GM21786 (cell line): ENCODE measurements at regions not wholly inside any gene's neighbourhood (a gene's known extent, or its start where the extent isn't known, plus 50 kb on each side); places are given as distances from the start of the nearest gene placed in this dataset.

Source experiments
- ATAC-seq: cut with Tn5 transposase; IDR thresholded peaks from one replicate; pipeline ENCODE4 v1.9.1; 2021; ENCODE audit not compliant: unreplicated experiment

DNA sequence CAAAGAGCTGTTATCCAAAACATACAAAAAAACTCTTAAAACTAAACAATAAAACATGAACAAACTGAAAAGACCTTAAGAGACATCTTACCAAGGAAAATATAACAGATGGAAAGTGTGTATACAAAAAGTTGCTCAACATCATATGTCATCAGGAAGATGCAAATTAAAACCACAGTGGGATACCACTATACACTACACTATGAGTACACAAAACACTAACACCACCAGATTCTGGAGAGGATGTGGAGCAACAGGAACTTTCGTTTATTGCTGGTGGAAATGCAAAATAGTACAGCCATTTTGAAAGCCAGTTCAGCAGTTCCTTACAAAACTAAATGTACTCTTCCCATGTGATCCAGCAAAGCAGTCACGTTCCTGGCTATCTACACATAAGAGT lies 221.4 kb downstream of the CMPK2 start:
- no peak for ATAC-seq

DNA sequence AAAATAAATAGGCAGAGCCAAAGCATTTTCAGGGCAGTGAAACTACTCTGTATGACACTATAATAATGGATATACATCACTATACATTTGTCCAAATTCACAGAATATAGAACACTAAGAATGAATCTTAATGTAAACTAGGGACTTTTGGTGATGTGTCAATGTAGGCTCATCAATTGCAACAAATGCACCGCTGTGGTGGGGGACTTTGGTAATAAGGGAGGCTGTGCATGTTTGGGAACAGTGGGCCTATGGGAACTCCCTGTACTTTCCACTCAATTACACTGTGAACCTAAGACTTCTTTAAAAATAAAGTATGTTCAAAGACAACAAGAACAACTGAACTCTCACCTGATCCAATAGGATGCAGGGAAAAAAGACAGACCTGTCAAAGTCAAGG lies 220.7 kb downstream of the CMPK2 start:
- no peak for ATAC-seq

DNA sequence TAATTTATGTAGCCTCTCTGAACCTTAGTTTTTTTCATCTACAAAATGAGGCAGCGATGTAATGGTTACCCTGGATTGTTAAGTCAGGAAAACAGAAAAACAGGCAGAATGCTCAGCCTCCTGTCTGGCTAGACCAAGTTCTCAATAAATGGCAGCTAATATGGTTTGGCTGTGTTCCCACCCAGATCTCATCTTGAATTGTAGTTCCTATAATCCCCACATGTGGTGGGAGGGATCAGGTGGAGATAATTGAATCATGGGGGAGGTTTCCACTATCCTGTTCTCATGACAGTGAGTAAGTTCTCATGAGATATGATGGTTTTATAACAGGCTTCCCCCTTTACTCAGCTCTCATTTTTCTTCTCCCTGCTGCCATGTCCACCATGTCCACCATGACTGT lies 220.0 kb downstream of the CMPK2 start:
- no peak for ATAC-seq

DNA sequence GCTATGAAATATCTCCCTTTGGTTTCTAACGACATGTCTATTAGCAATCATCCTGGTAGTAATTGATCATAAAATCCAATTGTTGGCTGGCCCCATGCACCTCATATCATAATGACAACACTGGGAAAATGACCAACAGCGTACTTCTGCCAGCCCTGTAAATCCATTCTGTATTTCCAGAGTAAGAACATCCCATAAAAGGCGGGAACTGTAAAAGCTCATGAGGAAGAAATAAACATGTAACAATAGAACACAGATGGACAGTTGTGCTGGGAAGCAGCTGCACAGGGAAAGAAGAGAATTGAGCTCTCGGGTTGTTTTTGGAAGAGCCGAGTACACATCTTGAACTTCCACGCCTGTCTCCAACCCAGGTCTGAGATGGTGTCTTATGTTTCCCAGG lies 218.7 kb downstream of the CMPK2 start:
- no peak for ATAC-seq

DNA sequence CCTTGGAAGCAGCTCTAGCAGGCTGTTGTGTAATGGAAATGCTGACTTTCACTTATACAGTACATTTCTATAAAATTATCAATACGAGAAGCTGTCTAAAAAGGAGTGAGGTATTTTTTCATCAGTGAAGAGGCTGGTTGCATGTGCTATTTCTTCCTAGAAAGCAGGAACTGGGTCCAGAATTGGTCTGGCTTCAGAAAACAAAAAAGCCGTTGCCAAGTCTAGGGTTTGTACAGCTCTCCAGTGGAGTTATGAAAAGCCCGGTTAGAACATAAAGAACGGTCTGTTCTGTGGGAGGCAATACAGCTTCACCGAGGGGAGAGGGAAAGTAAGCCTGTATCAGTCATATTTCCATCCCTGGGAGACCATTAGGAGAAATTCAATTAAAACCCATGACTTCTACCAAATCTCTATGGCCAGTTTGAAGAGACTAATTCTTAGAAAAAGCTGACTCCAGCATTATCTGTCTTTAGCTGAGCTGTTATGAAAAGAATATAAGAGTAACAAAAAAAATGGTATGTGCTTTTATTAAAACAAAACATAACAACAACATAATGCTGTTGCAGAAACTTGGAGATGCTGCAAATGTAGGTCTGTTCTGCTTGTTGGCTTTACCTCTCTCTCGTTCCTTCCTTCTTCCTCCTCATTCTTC lies 217.0 kb downstream of the CMPK2 start:
- ATAC-seq: no peak

DNA sequence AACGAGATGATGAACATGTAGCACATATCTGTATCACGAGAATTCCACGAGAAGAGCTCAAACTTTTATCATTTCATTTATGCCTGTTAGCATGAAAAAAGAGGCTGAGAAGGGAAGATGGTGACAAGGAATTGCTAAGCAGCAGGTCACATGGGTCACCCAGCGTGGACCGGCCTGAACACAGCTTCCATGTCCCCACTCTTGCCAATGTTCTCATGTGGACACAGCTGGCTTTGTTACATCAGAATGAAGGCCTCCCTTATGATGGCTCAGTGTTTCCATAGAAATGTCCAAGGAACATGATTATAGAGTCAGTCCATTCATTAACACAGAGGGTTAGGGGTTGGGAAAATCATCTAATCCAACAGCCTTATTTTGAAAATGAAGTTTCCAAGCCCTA lies 215.4 kb downstream of the CMPK2 start:
- no peak for ATAC-seq

DNA sequence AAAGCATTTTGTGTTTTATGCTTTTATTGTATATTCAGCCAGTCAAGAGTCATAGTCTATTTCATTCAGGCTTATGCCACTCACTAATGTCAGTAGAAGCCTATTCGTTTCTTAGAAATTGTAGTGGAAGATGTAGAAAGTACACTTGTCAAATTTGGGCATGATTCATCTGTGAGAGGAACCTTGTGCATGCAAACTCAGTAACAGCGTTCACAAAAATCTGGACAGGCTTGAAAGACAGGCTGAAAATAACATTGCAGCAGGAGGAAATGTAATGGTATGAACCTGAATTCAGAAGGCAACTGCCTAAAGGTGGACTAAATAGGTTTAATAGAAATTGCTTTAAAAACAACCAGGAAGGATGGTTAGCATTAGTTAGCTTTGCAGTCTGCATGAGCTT lies 213.5 kb downstream of the CMPK2 start:
- no peak for ATAC-seq

DNA sequence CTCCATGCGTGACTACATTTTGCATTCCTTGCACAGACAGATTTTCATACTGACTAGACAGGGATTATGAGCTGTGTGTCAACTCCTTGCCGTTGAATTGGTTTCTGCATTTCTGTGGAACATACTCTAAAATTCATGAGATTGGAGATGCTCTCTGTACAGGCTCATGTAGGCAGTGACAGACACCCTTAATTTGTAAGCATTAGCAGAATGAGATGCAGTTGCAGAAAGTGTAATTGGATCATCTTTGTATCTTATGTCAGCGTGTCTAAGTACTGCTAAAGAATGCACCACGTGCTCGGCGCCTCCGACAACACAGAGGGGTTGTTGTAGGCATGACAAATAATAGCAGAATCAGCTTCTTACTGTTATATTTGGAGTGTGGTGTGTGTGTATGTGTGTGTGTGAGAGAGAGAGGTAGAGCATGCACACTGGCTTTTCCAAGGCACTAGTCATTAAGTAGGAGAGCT lies 212.4 kb downstream of the CMPK2 start:
- no peak for ATAC-seq

DNA sequence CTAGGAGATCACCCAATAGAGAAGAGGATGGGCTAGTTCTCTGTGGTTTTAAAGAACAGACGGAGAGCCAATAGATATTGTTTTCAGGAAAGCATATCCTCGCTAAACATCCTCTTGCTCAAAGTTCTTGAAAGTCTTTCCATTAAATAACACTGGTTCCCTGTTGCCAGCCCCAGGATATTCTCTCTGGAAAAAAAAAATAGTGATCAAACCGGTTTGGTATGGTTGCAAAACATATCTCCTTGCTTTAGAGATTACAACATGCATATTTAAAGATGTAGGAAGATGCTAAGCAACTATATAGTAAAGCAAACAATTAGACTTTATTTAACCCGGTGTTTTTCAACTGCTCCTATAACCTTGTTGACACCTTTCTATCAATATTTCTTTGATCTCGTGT lies 211.4 kb downstream of the CMPK2 start:
- ATAC-seq: no peak

DNA sequence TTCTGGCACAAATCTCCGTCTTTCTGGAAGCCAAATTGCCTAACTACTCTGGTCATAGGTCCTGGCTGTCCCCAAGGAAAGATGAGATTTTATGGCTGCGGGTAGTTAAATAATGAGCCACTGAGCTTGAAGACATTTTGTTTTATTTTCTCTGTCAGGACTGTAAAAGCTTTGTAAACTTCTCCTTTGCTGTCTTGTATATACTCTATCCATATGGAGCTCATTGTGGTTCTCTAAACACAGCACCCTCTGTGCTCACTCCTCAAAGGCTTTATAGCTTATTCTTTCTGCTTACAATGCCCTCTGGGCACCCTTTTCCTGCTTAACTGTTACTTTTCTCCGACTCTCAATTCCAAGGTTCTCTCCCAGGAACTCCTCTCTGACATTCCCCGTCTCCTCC lies 209.1 kb downstream of the CMPK2 start:
- no peak for ATAC-seq

DNA sequence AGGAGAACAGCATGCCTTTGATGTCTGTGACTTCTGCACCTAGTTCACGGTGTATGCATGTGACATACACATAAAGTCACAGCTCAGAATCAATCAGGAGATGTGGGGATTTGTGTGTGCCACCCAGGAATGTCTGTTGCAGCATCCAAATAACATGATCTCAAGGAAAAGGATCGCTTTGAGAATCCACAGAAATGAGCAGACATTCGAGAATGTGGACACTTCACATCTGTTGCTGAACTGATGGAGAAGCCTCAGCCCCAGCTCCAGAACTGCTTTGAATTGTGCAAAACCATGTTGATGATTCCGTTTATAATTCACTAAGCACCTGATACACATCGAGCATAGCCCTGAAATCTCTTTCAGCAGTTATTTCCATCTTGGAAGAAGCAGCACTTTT lies 208.6 kb downstream of the CMPK2 start:
- ATAC-seq: no peak

DNA sequence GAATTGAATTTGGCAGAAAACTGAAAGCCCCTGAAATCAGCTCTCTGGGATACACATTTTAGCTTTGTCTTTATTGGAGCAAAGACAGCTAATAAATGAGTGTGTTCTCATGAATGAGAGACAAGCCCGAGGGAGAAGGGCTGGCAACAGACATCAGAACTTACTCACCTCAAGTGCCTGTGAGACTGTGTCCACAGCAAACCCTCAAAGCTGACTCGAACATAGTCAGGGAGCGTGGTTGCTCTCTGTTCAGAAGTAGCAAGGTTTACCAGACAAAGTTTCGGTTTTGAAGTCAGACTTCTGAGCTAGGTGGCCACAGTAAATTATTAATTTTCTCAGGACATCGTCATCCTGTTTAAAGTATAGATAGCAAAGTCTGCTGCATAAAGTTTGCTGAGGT lies 207.9 kb downstream of the CMPK2 start:
- peak; percentile 97 for ATAC-seq

DNA sequence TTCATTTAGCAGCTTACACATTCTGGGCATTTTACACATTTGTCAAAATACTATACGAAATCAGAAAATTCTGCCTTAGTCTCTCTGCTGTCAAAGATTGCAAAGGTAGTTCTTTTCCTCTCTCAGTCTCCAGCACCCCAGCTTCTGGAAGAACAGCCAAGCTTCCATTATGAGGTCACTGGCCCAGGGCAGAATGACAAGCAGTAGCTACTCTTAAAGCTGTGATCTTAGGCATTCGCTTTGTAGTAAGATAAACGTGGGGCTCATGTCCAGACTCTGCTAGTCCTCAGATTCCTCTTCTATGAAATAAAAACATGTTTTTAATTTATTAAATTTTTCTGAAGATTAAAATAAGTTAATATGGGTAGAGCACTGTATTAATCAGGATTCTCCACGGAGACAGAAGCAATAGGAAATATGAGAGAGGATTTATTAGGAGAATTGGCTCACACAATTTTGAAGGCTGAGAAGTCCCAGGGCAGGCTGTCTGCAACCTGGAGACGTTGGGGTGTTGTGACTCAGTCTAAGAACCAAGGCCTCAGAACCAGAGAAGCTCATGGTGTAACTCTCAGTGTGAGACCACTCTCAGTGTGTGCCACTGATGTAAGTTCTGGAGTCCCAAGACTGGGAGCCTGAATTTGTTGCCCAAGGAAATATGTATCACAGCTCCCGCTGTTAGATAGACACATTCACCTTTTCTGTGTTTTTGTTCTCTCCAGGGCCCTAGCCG lies 201.2 kb downstream of the CMPK2 start:
- no peak for ATAC-seq

DNA sequence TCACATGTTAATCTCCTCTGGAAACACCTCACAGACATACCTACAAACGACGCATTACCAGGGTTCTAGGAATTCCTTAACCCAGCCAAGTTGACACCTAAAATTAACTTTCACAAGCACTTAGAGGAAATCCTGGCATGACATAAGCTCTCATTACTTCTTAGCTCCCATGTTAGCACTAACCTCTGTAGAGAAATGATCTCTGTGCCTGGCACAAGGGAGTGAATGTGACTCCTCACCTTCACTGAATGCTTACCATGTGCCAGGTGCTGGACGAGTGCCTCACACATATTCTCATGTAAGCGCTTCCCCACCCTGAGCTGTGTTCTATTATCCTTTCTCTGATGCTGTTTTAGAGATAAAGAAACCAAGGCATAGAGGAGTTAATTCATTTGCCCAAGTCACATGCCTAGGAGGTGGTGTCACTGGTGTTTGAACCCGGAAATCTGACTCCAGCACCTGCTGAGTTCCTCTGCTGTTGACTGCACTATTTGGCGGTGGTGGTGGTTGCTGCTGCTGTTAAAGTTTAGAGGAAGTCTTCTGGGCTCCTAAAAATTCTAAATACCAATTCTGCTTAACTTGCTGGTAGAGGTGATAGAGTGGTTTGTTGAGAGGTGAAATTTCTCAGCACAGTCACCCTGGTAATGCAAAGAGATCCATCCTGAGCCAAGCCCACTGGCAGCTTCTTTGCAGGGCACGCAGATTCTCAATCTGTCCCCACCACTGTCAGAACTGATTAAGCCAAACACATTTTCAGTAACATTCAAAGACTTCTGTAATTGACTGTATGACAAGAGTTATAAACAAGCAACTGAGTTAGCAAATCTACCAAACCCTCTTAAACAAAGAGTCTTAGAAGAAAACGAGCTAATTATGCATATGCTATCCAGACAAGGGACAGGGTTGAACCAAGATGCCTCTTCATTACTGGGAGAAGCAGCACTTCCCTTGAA lies 200.3 kb downstream of the CMPK2 start:
- ATAC-seq: no peak

DNA sequence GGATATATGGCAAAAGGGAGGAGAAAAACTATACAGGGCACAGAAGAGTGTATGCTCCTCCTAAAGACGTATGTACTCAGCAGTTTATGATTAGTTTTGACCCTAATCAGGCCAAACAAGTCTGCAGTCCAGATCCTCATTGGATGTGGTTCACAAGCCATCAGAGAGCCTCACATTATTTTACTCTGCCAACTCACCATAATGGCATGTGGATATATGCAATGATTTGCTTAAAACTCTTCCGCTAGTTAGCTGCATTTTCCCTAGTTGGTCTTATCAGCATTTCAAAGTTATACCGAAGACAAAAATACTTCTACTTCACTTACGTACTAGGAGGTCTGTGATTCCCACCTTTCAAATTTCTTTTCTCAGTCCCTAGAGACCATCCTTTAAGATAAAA lies 198.4 kb downstream of the CMPK2 start:
- ATAC-seq: no peak

DNA sequence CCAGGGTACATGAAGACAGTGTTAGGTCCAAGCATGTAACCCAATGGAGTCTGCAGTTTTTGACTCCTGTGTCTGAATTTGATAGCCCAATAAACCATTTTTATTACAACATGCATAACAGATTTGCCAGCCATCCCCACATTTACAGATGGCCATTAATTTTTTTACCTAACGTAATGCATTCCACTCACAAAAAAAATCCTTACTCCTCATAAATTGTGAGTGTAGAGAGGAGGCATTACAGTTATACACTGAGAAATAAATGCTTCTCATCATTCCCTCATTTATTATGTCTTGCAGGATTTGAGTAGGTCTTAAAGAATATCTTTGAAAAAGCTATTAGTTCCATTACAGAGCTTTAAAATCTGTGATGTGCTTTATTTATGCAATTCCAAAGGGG lies 193.8 kb downstream of the CMPK2 start:
- ATAC-seq: no peak

DNA sequence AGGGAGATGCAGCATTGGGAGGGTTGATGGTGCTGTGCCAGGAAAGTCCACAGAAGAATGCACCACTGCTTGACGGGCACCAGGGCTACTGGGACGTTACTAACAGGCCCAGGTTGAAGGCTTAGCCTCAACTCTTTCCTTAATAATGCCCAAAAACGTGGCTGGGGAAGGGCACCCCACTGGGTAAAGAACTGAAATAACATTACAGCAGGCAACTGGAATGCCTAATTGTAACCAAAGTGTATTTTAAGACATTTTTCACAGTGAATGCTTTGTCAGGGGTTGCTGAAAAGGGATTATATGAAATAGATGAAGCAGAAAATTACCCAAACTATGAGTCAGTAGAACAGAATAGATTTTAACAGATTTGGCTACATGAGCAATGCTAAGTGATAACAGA lies 191.3 kb downstream of the CMPK2 start:
- ATAC-seq: no peak

DNA sequence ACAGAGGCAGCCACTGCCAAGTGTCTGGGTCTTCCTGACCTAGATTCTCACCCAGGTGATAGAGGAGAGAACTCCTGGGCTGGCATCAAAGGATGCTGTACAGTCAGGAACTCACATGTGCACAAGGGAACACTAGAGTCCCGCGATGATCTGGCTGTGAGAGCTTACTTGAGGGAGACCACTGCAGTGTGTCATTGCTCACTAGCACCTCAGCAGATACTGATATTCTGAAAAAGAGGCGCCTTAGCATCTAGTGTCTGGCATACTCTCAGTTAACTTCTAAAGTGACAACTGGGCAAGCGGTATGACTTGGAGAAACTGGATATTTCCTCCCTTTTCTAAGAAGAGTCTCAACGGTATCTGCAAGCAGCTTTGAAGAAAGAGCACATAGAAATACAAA lies 189.9 kb downstream of the CMPK2 start:
- ATAC-seq: no peak

DNA sequence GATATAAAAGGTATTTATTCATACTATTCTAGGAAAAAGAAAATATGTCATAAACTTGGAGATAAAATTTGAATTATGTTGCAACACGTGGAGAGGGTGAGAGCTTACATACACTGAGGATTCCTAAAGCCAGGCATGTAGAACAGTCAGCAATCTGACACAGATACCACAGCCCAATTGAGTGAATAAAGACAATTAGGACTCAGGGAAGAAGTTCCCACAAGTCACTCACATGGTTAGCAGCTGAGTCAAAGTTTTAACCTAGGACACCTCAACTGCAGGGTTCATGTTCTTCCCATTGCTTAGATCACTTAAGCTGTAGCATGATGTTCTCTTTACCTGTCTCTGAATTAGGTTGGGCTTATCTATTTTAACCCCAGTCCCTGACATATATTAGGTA lies 189.5 kb downstream of the CMPK2 start:
- ATAC-seq: no peak

DNA sequence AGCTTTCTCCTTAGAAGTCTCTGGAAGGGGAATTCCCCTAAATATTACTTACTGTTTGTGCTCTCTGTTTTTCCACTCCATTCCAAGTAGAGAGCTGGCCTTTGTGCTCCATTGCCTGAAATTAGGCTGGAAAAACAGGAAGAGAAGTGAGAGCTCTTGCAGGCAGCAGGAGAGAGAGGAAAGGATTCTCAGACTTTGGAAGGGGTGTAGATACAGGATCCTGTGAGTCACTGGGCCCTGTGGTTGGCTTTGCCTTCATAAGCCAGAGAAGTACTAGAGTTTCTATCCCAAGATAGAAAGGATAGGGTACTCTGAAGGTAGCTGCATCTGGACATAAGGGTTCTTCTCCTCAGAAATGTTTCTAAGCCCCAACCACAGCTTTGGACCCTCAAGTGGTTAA lies 188.9 kb downstream of the CMPK2 start:
- no peak for ATAC-seq

DNA sequence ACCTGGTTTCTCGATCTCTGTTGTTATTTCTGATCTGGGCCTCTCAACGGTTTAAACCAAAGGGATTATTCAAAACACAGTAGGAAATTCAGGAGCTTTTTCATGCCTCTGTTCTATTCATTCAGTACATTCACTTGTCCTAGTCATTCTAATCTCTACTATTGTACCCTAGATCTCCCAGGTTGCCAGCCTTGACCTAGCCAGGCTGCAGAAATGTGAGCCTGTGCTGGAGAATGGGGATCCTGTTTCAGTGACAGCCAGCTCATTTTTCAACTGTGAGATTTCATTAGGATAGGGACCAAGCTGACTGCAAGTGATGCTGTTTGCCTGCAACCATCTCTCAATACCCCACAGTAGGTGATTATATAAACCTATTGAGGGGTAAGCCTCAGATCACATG lies 186.2 kb downstream of the CMPK2 start:
- no peak for ATAC-seq

DNA sequence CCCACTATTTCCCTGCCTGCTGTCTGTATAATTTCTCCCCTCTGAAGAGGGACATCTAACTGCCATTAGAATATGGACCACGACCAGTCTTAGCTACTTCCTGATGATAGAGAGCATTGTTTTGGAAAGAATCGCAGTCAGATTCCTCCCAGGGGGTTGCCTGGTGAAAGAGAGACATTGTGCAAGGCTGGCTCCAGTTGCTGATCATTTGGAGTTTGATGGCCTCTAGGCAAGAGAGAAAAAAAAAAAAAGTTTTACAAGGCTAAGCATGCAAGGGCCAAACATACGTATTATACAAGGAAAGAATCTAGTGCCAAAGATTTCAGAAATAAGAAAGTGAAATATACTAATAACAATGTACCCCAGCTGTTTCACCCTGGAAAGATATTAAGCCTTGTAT lies 182.2 kb downstream of the CMPK2 start:
- no peak for ATAC-seq
